Glutamatergic neuron (in vitro differentiated cells): ENCODE measurements at regions not wholly inside any gene's neighbourhood (a gene's known extent, or its start where the extent isn't known, plus 50 kb on each side); places are given as distances from the start of the nearest gene placed in this dataset.

Experiments used
- DNase-seq: peaks from one replicate; pipeline ENCODE4 v3.0.0; 2022
- H3K27ac Mint-ChIP-seq: one replicate; pipeline ENCODE4 v1.8.0; 2020; ENCODE audit warnings: mild to moderate bottlenecking, mixed read lengths, inconsistent platforms; ENCODE audit not compliant: unreplicated experiment
- H3K27me3 Mint-ChIP-seq: one replicate; pipeline ENCODE4 v1.8.0; 2020; ENCODE audit warnings: mild to moderate bottlenecking, moderate library complexity, mixed read lengths, inconsistent platforms; ENCODE audit not compliant: unreplicated experiment
- H3K36me3 Mint-ChIP-seq: one replicate; pipeline ENCODE4 v1.8.0; 2020; ENCODE audit warnings: mild to moderate bottlenecking, mixed read lengths, inconsistent platforms; ENCODE audit not compliant: unreplicated experiment
- H3K4me1 Mint-ChIP-seq: one replicate; pipeline ENCODE4 v1.8.0; 2020; ENCODE audit warnings: mild to moderate bottlenecking, low read depth, mixed read lengths, inconsistent platforms; ENCODE audit not compliant: unreplicated experiment
- H3K4me3 Mint-ChIP-seq: one replicate; pipeline ENCODE4 v1.8.0; 2020; ENCODE audit warnings: mild to moderate bottlenecking, mixed read lengths, inconsistent platforms; ENCODE audit not compliant: unreplicated experiment
- H3K9me3 Mint-ChIP-seq: one replicate; pipeline ENCODE4 v1.8.0; 2020; ENCODE audit warnings: mild to moderate bottlenecking, moderate library complexity, mixed read lengths, inconsistent platforms; ENCODE audit not compliant: unreplicated experiment
- CTCF ChIP-seq: fragments of 200-600 bp; sonication (generic); IDR thresholded peaks from one replicate; pipeline ENCODE4 v1.5.0; 2021; ENCODE audit not compliant: partially characterized antibody, unreplicated experiment

GRCh38 chr2:67540962-67541361 is 143.8 kb downstream of the ETAA1 start:
- TF ChIP-seq CTCF: no peak
- peaks cover 6% of the 10 kb centered on the region for H3K9me3 Mint-ChIP-seq
- H3K36me3 Mint-ChIP-seq: no peaks in the 10 kb centered on the region
- no peaks in the 10 kb centered on the region for H3K4me1 Mint-ChIP-seq
- H3K27me3 Mint-ChIP-seq: no peaks in the 10 kb centered on the region
- no peak overlapping the region for H3K27ac Mint-ChIP-seq
- DNase-seq: no peak
- H3K4me3 Mint-ChIP-seq: no peak overlapping the region

- no peak overlapping the region for H3K4me3 Mint-ChIP-seq
- no peak for DNase-seq
- no peak overlapping the region for H3K27ac Mint-ChIP-seq
- H3K27me3 Mint-ChIP-seq: no peaks in the 10 kb centered on the region
- peaks cover 2% of the 10 kb centered on the region for H3K9me3 Mint-ChIP-seq
- no peaks in the 10 kb centered on the region for H3K4me1 Mint-ChIP-seq
- TF ChIP-seq CTCF: no peak
- H3K36me3 Mint-ChIP-seq: no peaks in the 10 kb centered on the region
These were observed 147.2 kb downstream of the ETAA1 start for GRCh38 chr2:67544286-67544685.

- Mint-ChIP-seq H3K27me3 (no peaks in the 10 kb centered on the region), H3K9me3 (peaks cover 2% of the 10 kb centered on the region), H3K4me1 (no peaks in the 10 kb centered on the region), H3K36me3 (no peaks in the 10 kb centered on the region), H3K27ac (no peak overlapping the region), H3K4me3 (no peak overlapping the region)
- TF ChIP-seq CTCF: no peak
- DNase-seq: no peak
These were observed 151.4 kb downstream of the ETAA1 start for GRCh38 chr2:67548317-67549201.

- no peaks in the 10 kb centered on the region for H3K9me3 Mint-ChIP-seq
- TF ChIP-seq CTCF: no peak
- H3K27ac Mint-ChIP-seq: no peak overlapping the region
- no peaks in the 10 kb centered on the region for H3K4me1 Mint-ChIP-seq
- no peaks in the 10 kb centered on the region for H3K36me3 Mint-ChIP-seq
- no peaks in the 10 kb centered on the region for H3K27me3 Mint-ChIP-seq
- no peak for DNase-seq
- H3K4me3 Mint-ChIP-seq: no peak overlapping the region
These were observed 162.0 kb downstream of the ETAA1 start for GRCh38 chr2:67559156-67559555.

GRCh38 chr2:67560771-67561456 is 163.8 kb downstream of the ETAA1 start:
- no peak overlapping the region for H3K27ac Mint-ChIP-seq
- no peak overlapping the region for H3K4me3 Mint-ChIP-seq
- H3K27me3 Mint-ChIP-seq: no peaks in the 10 kb centered on the region
- no peak for DNase-seq
- H3K9me3 Mint-ChIP-seq: no peaks in the 10 kb centered on the region
- no peaks in the 10 kb centered on the region for H3K4me1 Mint-ChIP-seq
- no peak for TF ChIP-seq CTCF
- H3K36me3 Mint-ChIP-seq: no peaks in the 10 kb centered on the region
